GM12892 (cell line): ENCODE measurements at regions not wholly inside any gene's neighbourhood (a gene's known extent, or its start where the extent isn't known, plus 50 kb on each side); places are given as distances from the start of the nearest gene placed in this dataset.

Experiments used
- POLR2A ChIP-seq: IDR thresholded peaks from 2 replicates; pipeline ENCODE4 v1.6.1; 2011; ENCODE audit warnings: low read depth, low read length, control low read depth
- TAF1 ChIP-seq: IDR thresholded peaks from 2 replicates; pipeline ENCODE4 v1.6.1; 2011; ENCODE audit warnings: low read depth, mild to moderate bottlenecking, control low read depth, low read length, borderline replicate concordance

DNA sequence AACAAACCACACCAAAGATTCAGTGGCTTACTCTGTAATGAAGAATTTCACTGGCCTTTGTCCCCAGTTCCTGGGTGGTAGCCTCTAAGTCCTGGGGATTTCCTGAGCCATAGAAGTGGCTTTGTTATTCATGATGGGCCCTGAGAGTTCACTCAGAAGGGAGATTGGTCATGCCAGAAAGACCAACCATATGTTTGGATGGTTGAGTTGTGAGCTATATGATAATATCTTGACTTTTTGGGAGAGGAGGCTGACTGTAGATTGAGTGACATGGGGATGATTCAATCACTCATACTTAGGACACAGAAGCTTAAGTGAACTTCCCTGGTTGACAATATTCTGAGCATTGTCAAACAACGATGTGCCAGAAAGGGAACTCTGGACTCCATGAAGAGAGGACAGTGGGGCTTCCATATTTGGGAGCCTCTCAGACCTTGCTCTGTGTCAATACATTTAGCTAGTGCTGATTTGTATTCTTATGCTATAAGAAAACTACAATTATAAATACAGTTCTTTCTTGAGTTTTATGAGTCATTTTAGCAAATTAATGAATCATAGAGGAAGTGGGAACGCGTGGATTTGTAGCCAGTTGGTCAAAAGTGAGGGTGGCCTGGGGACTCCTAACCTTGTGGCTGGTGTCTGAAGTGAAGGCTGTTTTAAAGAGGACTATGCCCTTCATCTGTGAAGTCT lies 392.0 kb downstream of the GBA3 start:
- TF ChIP-seq TAF1 (no peak), POLR2A (no peak)
